Ovary (tissue), 3 donors: ENCODE measurements at regions not wholly inside any gene's neighbourhood (a gene's known extent, or its start where the extent isn't known, plus 50 kb on each side); places are given as distances from the start of the nearest gene placed in this dataset.

ENCODE experiments used
- EP300 ChIP-seq: sonication (generic); formaldehyde crosslinking; IDR thresholded peaks from one replicate; pipeline ENCODE4 v1.6.1; 2017; ENCODE audit warnings: antibody characterized with exemption
- TF ChIP-seq, protein P1 (sequence below), 3 donors: fragments of 450-650 bp in 2 of 3; fragments of 200-600 bp in 1 of 3; IDR thresholded peaks; one replicate each; pipeline versions ENCODE4 v1.5.1 to v1.8.0; 2016 to 2022; ENCODE audit warnings: antibody characterized with exemption in 3 of 3, mild to moderate bottlenecking in 1 of 3
- donor health status: DM: no; HTN: no; CAD: no.

DNA sequence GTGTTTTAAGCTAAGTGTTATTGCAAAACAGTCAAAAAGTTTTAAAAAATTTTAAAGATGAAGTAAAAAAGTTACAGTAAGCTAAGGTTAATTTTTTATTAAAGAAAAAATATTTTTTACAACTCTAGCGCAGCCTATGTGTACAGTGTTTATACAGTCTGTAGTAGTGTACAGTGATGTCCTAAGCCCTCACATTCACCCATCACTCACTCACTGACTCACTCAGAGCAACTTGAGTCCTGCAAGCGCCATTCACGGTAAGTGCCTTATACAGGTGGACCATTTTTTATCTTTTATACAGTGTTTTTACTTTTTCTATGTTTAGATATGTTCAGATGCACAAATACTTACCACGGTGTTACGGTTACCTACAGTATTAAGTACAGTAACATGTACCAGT lies 83.4 kb upstream of the STMND1 start:
- TF ChIP-seq, protein P1, sequence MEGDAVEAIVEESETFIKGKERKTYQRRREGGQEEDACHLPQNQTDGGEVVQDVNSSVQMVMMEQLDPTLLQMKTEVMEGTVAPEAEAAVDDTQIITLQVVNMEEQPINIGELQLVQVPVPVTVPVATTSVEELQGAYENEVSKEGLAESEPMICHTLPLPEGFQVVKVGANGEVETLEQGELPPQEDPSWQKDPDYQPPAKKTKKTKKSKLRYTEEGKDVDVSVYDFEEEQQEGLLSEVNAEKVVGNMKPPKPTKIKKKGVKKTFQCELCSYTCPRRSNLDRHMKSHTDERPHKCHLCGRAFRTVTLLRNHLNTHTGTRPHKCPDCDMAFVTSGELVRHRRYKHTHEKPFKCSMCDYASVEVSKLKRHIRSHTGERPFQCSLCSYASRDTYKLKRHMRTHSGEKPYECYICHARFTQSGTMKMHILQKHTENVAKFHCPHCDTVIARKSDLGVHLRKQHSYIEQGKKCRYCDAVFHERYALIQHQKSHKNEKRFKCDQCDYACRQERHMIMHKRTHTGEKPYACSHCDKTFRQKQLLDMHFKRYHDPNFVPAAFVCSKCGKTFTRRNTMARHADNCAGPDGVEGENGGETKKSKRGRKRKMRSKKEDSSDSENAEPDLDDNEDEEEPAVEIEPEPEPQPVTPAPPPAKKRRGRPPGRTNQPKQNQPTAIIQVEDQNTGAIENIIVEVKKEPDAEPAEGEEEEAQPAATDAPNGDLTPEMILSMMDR (IDR thresholded peaks at IDR 0.05) = no peak
- no peak for TF ChIP-seq EP300
